GM23338 (cell line): ENCODE measurements at regions not wholly inside any gene's neighbourhood (a gene's known extent, or its start where the extent isn't known, plus 50 kb on each side); places are given as distances from the start of the nearest gene placed in this dataset.

ENCODE experiments used
- ATAC-seq: fragments of 200-7000 bp; cut with Tn5 transposase; 3 replicates; pipeline ENCODE4 v1.9.1; 2020
- DNase-seq: peaks from one replicate; pipeline ENCODE4 v3.0.0-alpha.2; 2015; ENCODE audit warnings: low spot score
- H2AFZ ChIP-seq: fragments of 200-600 bp; sonication (generic); 2 replicates; pipeline ENCODE4 v1.8.0; 2016; ENCODE audit warnings: antibody characterized with exemption, mild to moderate bottlenecking, moderate library complexity
- H3F3A ChIP-seq: fragments of 200-600 bp; sonication (generic); replicated peaks from 2 replicates; pipeline ENCODE4 v1.8.0; 2017; ENCODE audit warnings: antibody characterized with exemption, mixed run types, low read depth
- H3K27ac ChIP-seq: fragments of 200-600 bp; sonication (generic); 2 replicates; pipeline ENCODE4 v1.6.1; 2016; ENCODE audit warnings: low read depth
- H3K27me3 ChIP-seq: fragments of 200-600 bp; sonication (generic); 2 replicates; pipeline ENCODE4 v1.8.0; 2016; ENCODE audit warnings: mild to moderate bottlenecking, mixed run types, moderate library complexity; ENCODE audit not compliant: insufficient read depth
- H3K36me3 ChIP-seq: fragments of 200-600 bp; sonication (generic); 2 replicates; pipeline ENCODE4 v1.8.0; 2016; ENCODE audit warnings: mild to moderate bottlenecking; ENCODE audit not compliant: insufficient read depth
- H3K4me1 ChIP-seq: fragments of 200-600 bp; sonication (generic); 2 replicates; pipeline ENCODE4 v1.8.0; 2016; ENCODE audit warnings: mild to moderate bottlenecking, moderate library complexity; ENCODE audit not compliant: insufficient read depth
- H3K4me2 ChIP-seq: fragments of 200-600 bp; sonication (generic); 2 replicates; pipeline ENCODE4 v1.7.1; 2017; ENCODE audit warnings: mixed run types
- H3K4me3 ChIP-seq: fragments of 200-600 bp; sonication (generic); 2 replicates; pipeline ENCODE4 v1.6.1; 2016; ENCODE audit warnings: mixed run types
- H3K79me2 ChIP-seq: fragments of 200-600 bp; sonication (generic); replicated peaks from 2 replicates; pipeline ENCODE4 v1.8.0; 2017; ENCODE audit warnings: mild to moderate bottlenecking; ENCODE audit not compliant: insufficient read depth
- H3K9me2 ChIP-seq: fragments of 200-600 bp; sonication (generic); 2 replicates; pipeline ENCODE4 v1.8.0; 2017; ENCODE audit not compliant: insufficient read depth
- H4K20me1 ChIP-seq: fragments of 200-600 bp; sonication (generic); replicated peaks from 2 replicates; pipeline ENCODE4 v1.8.0; 2017; ENCODE audit warnings: mild to moderate bottlenecking; ENCODE audit not compliant: insufficient read depth
- H3K27ac Mint-ChIP-seq: 2 replicates; pipeline ENCODE4 v1.8.0; 2020; ENCODE audit warnings: inconsistent platforms, mild to moderate bottlenecking, moderate library complexity, mixed read lengths
- H3K27me3 Mint-ChIP-seq: 3 replicates; pipeline ENCODE4 v1.8.0; 2022; ENCODE audit warnings: low read depth, mild to moderate bottlenecking, moderate library complexity, mixed read lengths, inconsistent platforms; ENCODE audit not compliant: insufficient read depth, poor library complexity
- H3K36me3 Mint-ChIP-seq: 3 replicates; pipeline ENCODE4 v1.8.0; 2021; ENCODE audit warnings: low read depth, mild to moderate bottlenecking, inconsistent platforms, moderate library complexity, mixed read lengths
- H3K4me1 Mint-ChIP-seq: 3 replicates; pipeline ENCODE4 v1.8.0; 2020; ENCODE audit warnings: mild to moderate bottlenecking, inconsistent platforms, mixed read lengths
- H3K4me3 Mint-ChIP-seq: 3 replicates; pipeline ENCODE4 v1.8.0; 2021; ENCODE audit warnings: moderate library complexity, mild to moderate bottlenecking, inconsistent platforms, mixed read lengths
- H3K9me3 Mint-ChIP-seq: 3 replicates; pipeline ENCODE4 v1.8.0; 2020; ENCODE audit warnings: moderate library complexity, mild to moderate bottlenecking, inconsistent platforms, mixed read lengths
- ETS1 ChIP-seq: IDR thresholded peaks from 2 replicates; pipeline ENCODE4 v1.6.1; 2016; ENCODE audit warnings: antibody characterized with exemption
- EZH2 ChIP-seq: fragments of 200-600 bp; sonication (generic); IDR thresholded peaks from one replicate; pipeline ENCODE4 v1.8.0; 2017; ENCODE audit warnings: antibody characterized with exemption, mild to moderate bottlenecking, low read depth; ENCODE audit not compliant: unreplicated experiment
- EZH2phosphoT487 ChIP-seq: fragments of 200-600 bp; sonication (generic); IDR thresholded peaks from one replicate; pipeline ENCODE4 v1.8.1; 2018; ENCODE audit warnings: antibody characterized with exemption; ENCODE audit not compliant: unreplicated experiment
- POLR2AphosphoS5 ChIP-seq: IDR thresholded peaks from 2 replicates; pipeline ENCODE4 v1.6.1; 2016; ENCODE audit warnings: antibody characterized with exemption, low read depth
- STAT1 ChIP-seq: IDR thresholded peaks from one replicate; pipeline ENCODE4 v1.6.1; 2016; ENCODE audit warnings: antibody characterized with exemption; ENCODE audit not compliant: unreplicated experiment
- ZNF114 ChIP-seq: fragments of 250-450 bp; sonication (Bioruptor Pico); IDR thresholded peaks from 2 replicates; pipeline ENCODE4 v1.5.0; 2020; ENCODE audit warnings: mild to moderate bottlenecking, moderate library complexity
- ZNF331 ChIP-seq: fragments of 250-450 bp; sonication (Bioruptor Pico); IDR thresholded peaks from 2 replicates; pipeline ENCODE4 v1.5.0; 2020; ENCODE audit warnings: low read depth, mild to moderate bottlenecking, moderate library complexity
- TF ChIP-seq, protein P1 (sequence below): IDR thresholded peaks from one replicate; pipeline ENCODE4 v1.6.1; 2018; ENCODE audit warnings: antibody characterized with exemption; ENCODE audit not compliant: unreplicated experiment
- TF ChIP-seq, protein P2 (sequence below), 2 experiments: fragments of 200-600 bp in 1 of 2; sonication (generic) in 1 of 2; conservative IDR thresholded peaks; 2 replicates each; pipeline versions ENCODE4 v1.5.1 to v1.6.1; 2016 to 2017; ENCODE audit warnings: antibody characterized with exemption in 2 of 2, low read depth in 2 of 2, mild to moderate bottlenecking in 2 of 2, moderate library complexity in 1 of 2

DNA sequence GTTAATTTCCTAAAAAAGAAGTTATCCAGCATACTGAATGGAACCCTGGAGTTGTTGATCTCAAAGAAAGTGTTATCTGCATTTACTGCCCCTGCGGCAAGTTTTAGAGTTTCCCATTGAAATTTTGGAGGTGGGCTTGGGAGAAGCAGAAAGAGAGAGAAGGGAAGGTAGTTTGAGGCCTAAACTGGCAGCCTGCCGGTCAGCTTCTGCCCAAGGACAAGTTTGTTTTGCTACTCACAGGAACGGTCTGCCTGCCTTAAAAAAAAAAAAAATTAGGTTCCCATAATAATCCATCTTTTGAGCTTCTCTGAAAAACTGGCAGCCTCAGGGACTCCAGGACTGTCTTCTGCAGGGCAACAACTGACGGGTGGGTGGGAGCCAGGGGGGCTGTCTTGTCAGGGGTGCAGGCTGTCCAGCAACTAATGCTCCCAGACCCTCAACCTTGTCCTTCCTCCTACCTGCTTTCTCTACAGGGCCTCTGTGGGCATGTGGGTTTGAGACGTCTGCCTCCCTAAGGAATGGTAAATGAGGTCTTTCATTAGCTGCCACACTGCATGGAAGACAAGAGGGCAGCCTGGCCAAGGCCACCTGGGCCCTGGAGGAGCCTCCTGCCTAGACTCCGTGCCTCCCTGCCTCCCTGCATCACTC lies 176.1 kb upstream of the KCNG1 start:
- no peaks in the 10 kb centered on the region for H3K9me2 ChIP-seq
- TF ChIP-seq, protein P1, sequence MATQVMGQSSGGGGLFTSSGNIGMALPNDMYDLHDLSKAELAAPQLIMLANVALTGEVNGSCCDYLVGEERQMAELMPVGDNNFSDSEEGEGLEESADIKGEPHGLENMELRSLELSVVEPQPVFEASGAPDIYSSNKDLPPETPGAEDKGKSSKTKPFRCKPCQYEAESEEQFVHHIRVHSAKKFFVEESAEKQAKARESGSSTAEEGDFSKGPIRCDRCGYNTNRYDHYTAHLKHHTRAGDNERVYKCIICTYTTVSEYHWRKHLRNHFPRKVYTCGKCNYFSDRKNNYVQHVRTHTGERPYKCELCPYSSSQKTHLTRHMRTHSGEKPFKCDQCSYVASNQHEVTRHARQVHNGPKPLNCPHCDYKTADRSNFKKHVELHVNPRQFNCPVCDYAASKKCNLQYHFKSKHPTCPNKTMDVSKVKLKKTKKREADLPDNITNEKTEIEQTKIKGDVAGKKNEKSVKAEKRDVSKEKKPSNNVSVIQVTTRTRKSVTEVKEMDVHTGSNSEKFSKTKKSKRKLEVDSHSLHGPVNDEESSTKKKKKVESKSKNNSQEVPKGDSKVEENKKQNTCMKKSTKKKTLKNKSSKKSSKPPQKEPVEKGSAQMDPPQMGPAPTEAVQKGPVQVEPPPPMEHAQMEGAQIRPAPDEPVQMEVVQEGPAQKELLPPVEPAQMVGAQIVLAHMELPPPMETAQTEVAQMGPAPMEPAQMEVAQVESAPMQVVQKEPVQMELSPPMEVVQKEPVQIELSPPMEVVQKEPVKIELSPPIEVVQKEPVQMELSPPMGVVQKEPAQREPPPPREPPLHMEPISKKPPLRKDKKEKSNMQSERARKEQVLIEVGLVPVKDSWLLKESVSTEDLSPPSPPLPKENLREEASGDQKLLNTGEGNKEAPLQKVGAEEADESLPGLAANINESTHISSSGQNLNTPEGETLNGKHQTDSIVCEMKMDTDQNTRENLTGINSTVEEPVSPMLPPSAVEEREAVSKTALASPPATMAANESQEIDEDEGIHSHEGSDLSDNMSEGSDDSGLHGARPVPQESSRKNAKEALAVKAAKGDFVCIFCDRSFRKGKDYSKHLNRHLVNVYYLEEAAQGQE, result no peak
- TF ChIP-seq ZNF114 (CRISPR knock-in tag), result no peak
- no peak for TF ChIP-seq POLR2AphosphoS5
- no peak for TF ChIP-seq ETS1
- no peak for TF ChIP-seq STAT1
- TF ChIP-seq, protein P2, sequence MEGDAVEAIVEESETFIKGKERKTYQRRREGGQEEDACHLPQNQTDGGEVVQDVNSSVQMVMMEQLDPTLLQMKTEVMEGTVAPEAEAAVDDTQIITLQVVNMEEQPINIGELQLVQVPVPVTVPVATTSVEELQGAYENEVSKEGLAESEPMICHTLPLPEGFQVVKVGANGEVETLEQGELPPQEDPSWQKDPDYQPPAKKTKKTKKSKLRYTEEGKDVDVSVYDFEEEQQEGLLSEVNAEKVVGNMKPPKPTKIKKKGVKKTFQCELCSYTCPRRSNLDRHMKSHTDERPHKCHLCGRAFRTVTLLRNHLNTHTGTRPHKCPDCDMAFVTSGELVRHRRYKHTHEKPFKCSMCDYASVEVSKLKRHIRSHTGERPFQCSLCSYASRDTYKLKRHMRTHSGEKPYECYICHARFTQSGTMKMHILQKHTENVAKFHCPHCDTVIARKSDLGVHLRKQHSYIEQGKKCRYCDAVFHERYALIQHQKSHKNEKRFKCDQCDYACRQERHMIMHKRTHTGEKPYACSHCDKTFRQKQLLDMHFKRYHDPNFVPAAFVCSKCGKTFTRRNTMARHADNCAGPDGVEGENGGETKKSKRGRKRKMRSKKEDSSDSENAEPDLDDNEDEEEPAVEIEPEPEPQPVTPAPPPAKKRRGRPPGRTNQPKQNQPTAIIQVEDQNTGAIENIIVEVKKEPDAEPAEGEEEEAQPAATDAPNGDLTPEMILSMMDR (conservative IDR thresholded peaks at IDR 0.05; ENCODE audit: low read depth in 2 of 2), result no peak
- no peaks in the 10 kb centered on the region for H3K36me3 ChIP-seq
- DNase-seq, result no peak
- no peaks in the 10 kb centered on the region for H3K27me3 ChIP-seq
- H3K27ac ChIP-seq, result no peak overlapping the region
- no peaks in the 10 kb centered on the region for H3K79me2 ChIP-seq
- no peaks in the 10 kb centered on the region for H3F3A ChIP-seq
- Mint-ChIP-seq H3K36me3 (no peaks in the 10 kb centered on the region), H3K27me3 (peaks cover 7% of the 10 kb centered on the region), H3K9me3 (peaks cover 3% of the 10 kb centered on the region; the same call in 1 of the 3 replicates), H3K27ac (no peak overlapping the region), H3K4me3 (no peak overlapping the region), H3K4me1 (0 out of 3 replicates have a peak, but pooled peaks cover 5% of the 10 kb centered on the region)
- H3K4me1 ChIP-seq, result no peaks in the 10 kb centered on the region
- ATAC-seq, result no peak
- no peak overlapping the region for H3K4me3 ChIP-seq
- no peak overlapping the region for H3K4me2 ChIP-seq
- H2AFZ ChIP-seq, result peak overlapping the region; percentile 77; the same call in 1 of the 2 replicates
- H4K20me1 ChIP-seq, result no peaks in the 10 kb centered on the region

DNA sequence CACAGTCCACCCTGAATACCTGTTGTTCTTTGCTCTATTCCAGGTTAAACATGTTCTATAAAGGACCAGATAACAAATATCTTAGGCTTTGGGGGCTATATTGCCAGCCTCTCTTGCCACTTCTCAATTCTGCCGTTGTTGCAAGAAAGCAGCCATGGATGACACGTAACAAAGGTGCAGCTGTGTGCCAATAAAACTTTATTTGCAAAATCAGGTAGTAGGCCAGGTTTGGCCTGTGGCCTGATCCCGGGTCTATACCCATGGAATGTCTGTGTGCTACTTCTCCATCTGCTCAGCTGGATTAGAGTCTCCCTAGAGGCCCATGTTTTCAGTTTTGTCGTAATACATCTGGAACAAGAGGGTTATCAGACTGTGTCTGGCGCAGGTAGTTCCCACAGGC lies 175.3 kb upstream of the KCNG1 start:
- H3K27ac ChIP-seq, result no peak overlapping the region
- H3K36me3 ChIP-seq, result no peaks in the 10 kb centered on the region
- no peak for ATAC-seq
- no peak for DNase-seq
- Mint-ChIP-seq H3K36me3 (no peaks in the 10 kb centered on the region), H3K4me1 (0 out of 3 replicates have a peak, but pooled peaks cover 5% of the 10 kb centered on the region), H3K4me3 (no peak overlapping the region), H3K27ac (no peak overlapping the region), H3K27me3 (peaks cover 7% of the 10 kb centered on the region), H3K9me3 (peaks cover 3% of the 10 kb centered on the region; the same call in 1 of the 3 replicates)
- H3K4me2 ChIP-seq, result no peak overlapping the region
- H3K4me1 ChIP-seq, result no peaks in the 10 kb centered on the region
- no peaks in the 10 kb centered on the region for H3K27me3 ChIP-seq
- no peaks in the 10 kb centered on the region for H3K79me2 ChIP-seq
- 0 out of 2 replicates have a peak overlapping the region, but pooled peaks have one; percentile 7 for H2AFZ ChIP-seq
- no peak overlapping the region for H3K4me3 ChIP-seq
- no peaks in the 10 kb centered on the region for H4K20me1 ChIP-seq
- no peaks in the 10 kb centered on the region for H3F3A ChIP-seq
- H3K9me2 ChIP-seq, result no peaks in the 10 kb centered on the region
- TF ChIP-seq, protein P1, result no peak
- no peak for TF ChIP-seq EZH2
- TF ChIP-seq, protein P2 (conservative IDR thresholded peaks at IDR 0.05; ENCODE audit: low read depth in 2 of 2), result no peak
- TF ChIP-seq EZH2phosphoT487, result no peak
- no peak for TF ChIP-seq ETS1
- TF ChIP-seq ZNF331, result no peak
- TF ChIP-seq ZNF114 (CRISPR knock-in tag), result no peak
